ENCODE measurements at regions not wholly inside any gene's neighbourhood (a gene's known extent, or its start where the extent isn't known, plus 50 kb on each side); places are given as distances from the start of the nearest gene placed in this dataset.
"Not testable (repeated sequence)": the region's sequence is repeated elsewhere in the genome, so short reads cannot be mapped to it uniquely, and the experiment has no call there.

DNA sequence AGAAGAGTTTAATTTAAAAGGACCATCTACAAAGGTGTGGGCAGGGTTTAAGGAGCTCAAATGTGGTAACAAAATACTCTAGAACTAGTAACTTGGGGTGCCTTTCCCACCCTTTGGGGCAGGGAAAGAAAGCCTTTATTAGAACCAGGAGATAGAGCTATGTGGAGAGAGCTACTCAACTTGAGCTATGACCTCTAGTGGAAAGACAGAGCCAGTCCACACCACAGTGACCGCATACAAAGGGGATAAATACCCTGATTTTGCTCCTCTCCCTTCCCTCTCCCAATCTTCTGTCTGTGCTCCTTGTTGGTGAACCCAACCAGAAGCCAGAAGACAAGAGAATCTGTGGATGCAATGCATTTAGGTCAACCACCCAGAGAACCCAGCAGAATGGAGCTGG, 54.4 kb upstream of the JAK1 start:
- DNase-seq (ENCODE audit: low read depth): no peak

DNA sequence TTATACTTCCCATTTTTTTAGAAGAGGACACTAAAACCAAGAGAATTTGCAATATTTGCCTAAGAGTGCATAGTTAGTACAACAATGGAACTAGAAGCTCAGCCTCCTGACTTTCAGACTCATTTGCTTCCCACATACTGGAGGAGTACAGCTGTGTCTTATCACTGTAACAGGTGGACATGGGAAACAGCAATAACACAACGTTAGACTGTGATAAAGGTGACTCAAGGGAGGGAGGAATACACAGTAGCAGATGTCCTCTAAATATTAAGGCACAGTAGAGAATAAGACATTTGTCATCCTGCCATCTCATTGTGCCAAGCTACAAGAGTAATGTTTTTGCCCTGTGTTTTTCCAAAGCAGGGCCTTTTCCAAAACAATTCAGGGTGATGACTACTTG, 55.4 kb upstream of the JAK1 start:
- DNase-seq (ENCODE audit: low read depth): no peak

DNA sequence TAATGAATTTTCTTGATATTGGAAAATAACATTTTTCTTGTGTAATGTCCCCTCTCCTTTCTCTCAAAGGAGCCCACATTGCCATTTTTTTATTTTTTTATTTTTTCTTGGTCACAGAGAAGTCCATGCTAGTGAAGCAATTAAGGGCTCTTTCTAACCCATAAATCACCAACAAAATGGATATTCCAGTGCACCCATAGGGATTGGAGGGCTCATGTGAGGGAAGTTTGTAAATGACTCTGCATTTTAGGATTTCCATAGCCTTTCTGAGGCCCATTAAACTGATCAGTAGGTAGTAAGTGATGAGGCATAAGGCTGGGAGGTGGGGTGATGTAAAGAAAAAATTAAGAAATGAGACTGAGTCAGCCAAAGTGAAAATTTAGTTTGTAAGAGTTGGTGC, 55.9 kb upstream of the JAK1 start:
- DNase-seq (ENCODE audit: low read depth): no peak

- DNase-seq (ENCODE audit: low read depth): no peak
These were observed 59.4 kb upstream of the JAK1 start for GRCh38 chr1:65025794-65026193.

GRCh38 chr1:65026235-65026634, 59.9 kb upstream of the JAK1 start:
- no peak for DNase-seq (ENCODE audit: low read depth)

DNA sequence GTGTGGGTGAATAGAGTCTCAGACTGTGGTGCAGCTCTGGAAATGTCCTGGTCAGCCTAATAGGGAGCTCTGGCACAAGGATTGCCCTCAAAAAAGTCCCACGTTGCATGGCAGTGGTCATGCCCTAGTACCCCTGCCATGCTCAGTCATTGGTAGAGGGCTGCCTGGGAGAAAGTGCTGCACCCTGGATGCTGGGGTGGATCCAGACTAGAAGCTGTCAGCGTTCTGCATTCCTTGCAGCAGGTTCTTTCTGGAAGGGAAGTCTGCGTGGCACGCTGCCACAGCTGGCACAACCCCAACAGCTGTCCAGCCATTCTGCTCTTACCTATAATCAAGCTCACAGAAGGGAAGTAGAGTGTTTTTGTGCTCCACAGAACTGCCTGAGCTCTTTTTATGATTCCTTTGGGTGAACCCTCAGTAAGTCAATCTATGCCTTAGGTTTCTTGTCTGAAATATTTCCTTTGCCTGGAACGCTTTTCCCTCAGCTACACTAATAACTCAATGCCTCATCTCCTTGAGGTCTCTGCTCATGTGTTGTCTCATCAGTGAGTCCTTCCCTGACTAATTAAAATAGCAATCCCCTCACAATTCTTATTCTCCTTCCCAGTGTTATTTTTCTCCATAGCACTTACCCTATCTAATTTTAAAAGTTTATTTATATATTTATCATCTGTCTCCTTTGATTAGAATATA, 61.5 kb upstream of the JAK1 start:
- DNase-seq (ENCODE audit: low read depth): no peak

GRCh38 chr1:65029434-65029833, 63.1 kb upstream of the JAK1 start:
- DNase-seq (ENCODE audit: low read depth): not testable (repeated sequence)

DNA sequence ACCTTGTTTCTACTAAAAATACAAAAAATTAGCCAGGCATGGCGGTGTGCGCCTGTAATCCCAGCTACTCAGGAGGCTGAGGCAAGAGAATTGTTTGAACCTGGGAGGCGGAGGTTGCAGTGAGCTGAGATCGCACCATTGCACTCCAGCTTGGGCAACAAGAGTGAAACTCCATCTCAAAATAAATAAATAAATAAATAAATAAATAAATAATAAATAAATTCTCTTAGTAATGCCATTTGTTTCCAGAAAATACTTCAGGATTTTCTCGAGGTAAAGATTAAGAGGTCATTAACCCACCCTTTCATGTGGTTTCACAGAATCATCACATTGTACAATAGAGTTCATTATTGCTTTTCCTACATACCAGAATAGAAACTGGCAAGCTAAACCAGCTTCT, 68.5 kb upstream of the JAK1 start:
- not testable (repeated sequence) for DNase-seq (ENCODE audit: low read depth)

DNA sequence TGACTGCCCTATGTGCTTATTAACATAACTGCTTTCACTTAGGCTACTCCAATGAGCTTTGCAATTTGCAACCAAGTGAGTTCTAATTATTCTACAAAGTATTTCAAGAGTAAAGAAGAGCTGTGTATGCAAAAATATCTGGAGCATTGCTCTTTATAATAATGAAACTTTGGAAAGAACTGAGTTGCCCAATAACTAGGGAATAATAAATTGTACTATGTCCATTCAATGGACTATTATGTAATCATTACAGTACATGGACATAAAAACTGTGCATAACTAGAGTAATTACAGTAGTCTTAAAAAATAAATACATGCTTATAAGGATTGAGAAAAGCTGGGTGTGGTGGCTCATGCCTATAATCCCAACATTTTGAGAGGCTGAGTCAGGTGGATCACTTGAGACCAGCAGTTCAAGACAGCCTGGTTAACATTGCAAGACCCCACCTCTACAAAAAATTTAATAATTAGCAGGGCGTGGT, 70.3 kb upstream of the JAK1 start:
- no peak for DNase-seq (ENCODE audit: low read depth)

GRCh38 chr1:65039066-65039465, 72.7 kb upstream of the JAK1 start:
- no peak for DNase-seq (ENCODE audit: low read depth)

DNA sequence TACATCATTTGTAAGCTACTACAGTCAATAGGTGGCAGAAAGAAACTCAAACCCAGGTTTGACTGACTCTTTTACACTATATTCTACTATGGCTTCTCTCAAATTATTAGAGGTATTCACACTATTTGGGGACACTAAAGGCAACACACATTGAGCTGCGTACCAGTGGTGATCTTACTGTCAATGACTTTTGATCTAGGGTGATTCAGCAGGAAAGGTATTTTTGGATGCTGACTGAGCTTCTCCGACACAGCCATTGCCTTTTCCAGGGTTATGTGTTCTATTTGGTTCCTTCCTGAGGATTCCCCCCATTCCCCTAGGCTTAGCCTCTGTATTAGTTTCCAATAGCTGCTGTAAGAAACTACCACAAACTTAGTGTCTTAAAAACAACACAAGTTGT, 73.2 kb upstream of the JAK1 start:
- no peak for DNase-seq (ENCODE audit: low read depth)

DNA sequence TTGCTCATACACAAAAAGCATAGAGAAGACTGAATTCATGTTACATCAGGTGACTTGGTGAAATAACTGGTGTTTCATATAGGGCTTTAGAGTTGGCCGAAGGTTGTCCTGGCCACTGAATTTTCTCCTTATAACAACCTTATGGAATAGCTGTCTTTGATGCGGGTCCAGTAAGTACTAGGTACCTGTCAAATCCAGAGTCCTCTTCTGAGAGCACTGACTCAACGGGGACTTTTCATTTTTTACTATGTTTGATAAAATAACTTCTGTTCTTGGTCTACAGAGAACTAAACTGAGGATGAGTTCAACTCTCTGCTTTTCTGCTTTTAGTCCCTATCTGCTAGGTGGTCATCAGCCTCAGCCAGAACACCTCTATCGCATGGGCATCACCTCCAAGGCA, 76.1 kb upstream of the JAK1 start:
- no peak for DNase-seq (ENCODE audit: low read depth)

- no peak for DNase-seq (ENCODE audit: low read depth)
These were observed 78.1 kb upstream of the JAK1 start for GRCh38 chr1:65044411-65044810.

DNA sequence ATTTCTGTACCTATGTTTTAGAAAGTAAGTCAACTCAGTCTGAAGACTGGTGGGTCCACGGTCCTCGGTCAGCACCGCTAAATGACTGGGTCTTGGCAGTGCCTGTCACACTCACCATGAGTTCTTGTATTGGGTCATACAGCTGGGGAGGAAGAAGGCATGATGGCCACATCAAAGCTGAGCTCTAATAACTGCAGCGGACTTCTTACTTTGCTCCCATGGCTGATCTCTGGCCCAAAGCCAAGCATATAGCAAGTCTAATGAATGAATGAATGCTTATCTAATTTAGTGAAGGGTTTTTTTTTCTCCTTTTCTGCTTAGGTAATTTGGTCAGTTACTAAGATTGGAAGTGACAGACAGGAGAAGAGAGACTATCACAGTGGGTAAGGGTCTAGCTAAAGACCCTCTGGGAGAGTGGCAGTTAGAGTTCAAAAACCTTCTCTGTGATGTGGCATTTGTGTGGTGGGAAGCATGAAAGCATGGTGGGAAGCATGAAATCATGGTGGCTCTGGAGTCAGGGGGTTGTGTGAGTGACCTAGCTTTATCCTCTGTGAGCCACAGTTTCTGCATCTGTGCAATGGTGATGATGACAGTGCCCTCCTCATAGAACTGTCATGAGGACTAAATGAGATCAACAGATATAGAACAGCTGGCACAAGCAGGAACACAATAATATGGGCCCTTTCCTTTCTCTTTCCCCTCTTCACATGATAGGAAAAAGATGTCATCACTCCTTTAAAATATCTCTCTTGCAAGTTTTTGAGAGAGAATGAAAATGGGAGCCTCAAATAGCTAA, 78.9 kb upstream of the JAK1 start:
- DNase-seq (ENCODE audit: low read depth): no peak

GRCh38 chr1:65048335-65048734, 82.0 kb upstream of the JAK1 start:
- no peak for DNase-seq (ENCODE audit: low read depth)

GRCh38 chr1:65049941-65050713, 83.8 kb upstream of the JAK1 start:
- no peak for DNase-seq (ENCODE audit: low read depth)

DNA sequence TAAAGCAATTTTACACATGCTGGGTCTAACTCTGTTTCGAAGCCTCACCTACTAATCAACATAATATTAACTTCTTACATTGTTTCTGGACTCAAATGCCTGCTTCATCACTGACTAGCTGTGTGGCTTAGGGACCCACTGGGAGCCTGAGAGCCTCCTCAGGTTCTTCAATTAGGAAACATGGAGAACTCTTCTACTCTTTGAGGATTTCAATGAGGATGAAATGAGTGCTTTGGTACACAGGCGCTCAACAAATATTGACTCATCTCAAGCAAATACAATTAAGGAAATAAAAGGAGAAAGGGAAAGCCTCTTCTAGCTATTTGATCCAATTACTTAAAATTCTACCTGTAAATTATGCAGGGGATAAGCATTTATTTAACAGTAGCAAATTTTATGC, 84.4 kb upstream of the JAK1 start:
- DNase-seq (ENCODE audit: low read depth): no peak

GRCh38 chr1:65054481-65054880, 88.1 kb upstream of the JAK1 start:
- DNase-seq (ENCODE audit: low read depth): no peak

- no peak for DNase-seq (ENCODE audit: low read depth)
These were observed 89.4 kb upstream of the JAK1 start for GRCh38 chr1:65055747-65056146.

- no peak for DNase-seq (ENCODE audit: low read depth)
These were observed 89.9 kb upstream of the JAK1 start for GRCh38 chr1:65056234-65056633.

- DNase-seq (ENCODE audit: low read depth): no peak
These were observed 90.5 kb upstream of the JAK1 start for GRCh38 chr1:65056866-65057265.

- DNase-seq (ENCODE audit: low read depth): no peak
These were observed 88.0 kb upstream of the AK4 start for GRCh38 chr1:65059930-65060538.
